Adrenal gland (tissue), 5 donors: ENCODE measurements at regions not wholly inside any gene's neighbourhood (a gene's known extent, or its start where the extent isn't known, plus 50 kb on each side); places are given as distances from the start of the nearest gene placed in this dataset.

Source experiments
- POLR2A ChIP-seq, 2 donors: fragments of 450-650 bp; IDR thresholded peaks; one replicate each; pipeline ENCODE4 v1.6.1; 2017; ENCODE audit warnings: antibody characterized with exemption in 2 of 2, mild to moderate bottlenecking in 2 of 2, moderate library complexity in 1 of 2
- TF ChIP-seq, protein P1 (sequence below), 6 experiments: fragments of 450-650 bp in 4 of 6; fragments of 200-600 bp in 2 of 6; sonication (generic) in 1 of 6; IDR thresholded peaks; 1 replicate in 5 of 6; 2 replicates in 1 of 6; pipeline versions ENCODE4 v1.5.1 to v1.8.0; 2016 to 2021; ENCODE audit warnings: antibody characterized with exemption in 6 of 6, mild to moderate bottlenecking in 2 of 6, moderate library complexity in 1 of 6
- donor health status: DM: no; HTN: no; CAD: no.

DNA sequence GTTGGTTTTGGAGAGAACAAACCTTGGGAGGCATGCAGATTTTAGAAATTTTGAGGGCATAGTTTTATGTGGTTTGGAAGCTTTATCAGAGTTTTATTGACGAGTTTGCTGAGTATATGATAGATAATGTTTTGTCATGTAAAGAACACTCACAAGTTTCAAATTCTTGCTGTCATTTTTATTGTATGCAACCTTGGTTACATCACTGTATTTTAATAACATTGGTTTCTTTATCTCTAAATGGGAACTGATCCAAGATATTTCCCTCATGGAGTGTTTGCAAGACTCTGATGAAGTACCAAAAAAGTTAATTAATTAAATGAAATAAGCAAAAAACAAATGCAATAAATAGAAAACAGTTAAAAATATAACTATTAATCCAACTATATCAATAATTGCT lies 170.3 kb downstream of the SMC2 start:
- TF ChIP-seq, protein P1, sequence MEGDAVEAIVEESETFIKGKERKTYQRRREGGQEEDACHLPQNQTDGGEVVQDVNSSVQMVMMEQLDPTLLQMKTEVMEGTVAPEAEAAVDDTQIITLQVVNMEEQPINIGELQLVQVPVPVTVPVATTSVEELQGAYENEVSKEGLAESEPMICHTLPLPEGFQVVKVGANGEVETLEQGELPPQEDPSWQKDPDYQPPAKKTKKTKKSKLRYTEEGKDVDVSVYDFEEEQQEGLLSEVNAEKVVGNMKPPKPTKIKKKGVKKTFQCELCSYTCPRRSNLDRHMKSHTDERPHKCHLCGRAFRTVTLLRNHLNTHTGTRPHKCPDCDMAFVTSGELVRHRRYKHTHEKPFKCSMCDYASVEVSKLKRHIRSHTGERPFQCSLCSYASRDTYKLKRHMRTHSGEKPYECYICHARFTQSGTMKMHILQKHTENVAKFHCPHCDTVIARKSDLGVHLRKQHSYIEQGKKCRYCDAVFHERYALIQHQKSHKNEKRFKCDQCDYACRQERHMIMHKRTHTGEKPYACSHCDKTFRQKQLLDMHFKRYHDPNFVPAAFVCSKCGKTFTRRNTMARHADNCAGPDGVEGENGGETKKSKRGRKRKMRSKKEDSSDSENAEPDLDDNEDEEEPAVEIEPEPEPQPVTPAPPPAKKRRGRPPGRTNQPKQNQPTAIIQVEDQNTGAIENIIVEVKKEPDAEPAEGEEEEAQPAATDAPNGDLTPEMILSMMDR (IDR thresholded peaks at IDR 0.05) = no peak
- no peak for TF ChIP-seq POLR2A (IDR thresholded peaks at IDR 0.05)
